ENCODE measurements at regions not wholly inside any gene's neighbourhood (a gene's known extent, or its start where the extent isn't known, plus 50 kb on each side); places are given as distances from the start of the nearest gene placed in this dataset.
A peak's percentile ranks its signal among the peaks of the same experiment; 100 is the strongest.

DNA sequence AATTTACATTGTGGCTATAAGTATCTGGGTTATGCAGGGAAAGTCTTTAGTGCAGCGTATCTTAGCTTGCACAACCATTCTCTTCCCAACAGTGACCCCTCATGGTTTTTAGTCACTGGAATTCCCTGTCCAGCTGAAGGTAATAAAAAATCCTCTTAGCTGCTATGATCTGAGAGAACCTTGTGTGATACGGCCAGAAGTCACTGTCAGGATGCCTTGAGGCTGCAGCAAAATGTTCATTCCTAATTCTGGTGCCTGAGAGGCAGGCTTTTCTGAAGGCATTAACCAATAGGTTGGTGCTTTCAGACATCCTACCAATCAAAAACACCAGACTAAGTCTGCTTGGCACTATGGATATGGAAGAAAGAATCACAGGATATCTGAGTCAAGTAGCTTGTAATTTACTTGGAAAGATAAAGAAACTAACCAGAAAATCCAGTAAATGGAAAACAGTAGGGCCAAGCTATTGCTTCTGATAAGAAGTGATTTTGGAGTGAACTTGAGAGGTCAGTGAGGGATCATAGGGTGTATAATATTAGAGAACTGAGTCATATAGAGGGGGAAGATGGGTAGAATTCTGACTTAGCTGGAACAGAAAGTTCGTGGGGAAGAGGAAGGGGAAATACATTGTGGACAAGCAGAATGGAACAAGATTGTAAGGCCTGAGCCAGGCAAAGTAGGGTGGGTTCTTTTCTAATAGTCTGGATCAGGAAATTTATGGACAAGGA, 89.0 kb upstream of the SLC14A2 start:
- Histone ChIP-seq H3K4me3 (ENCODE audit: control insufficient read depth in 2 of 3, extremely low read depth in 1 of 3, insufficient read depth in 2 of 3, low read depth in 1 of 3, low read length in 3 of 3) (no peak overlapping the region), H3K27me3 (ENCODE audit: control insufficient read depth, extremely low read depth, insufficient read depth, low read length) (no peaks in the 10 kb centered on the region), H3K9me3 (ENCODE audit: control insufficient read depth, low read depth, low read length) (no peaks in the 10 kb centered on the region), H3K36me3 (ENCODE audit: control insufficient read depth in 2 of 2, extremely low read depth in 1 of 2, insufficient read depth in 2 of 2, low read length in 2 of 2) (no peaks in the 10 kb centered on the region), H2AFZ (ENCODE audit: control insufficient read depth, low read length) (no peak overlapping the region), H3K79me2 (ENCODE audit: control insufficient read depth, insufficient read depth, low read length) (no peaks in the 10 kb centered on the region), H3K4me1 (ENCODE audit: control insufficient read depth, extremely low read depth, insufficient read depth, low read length) (peaks cover 5% of the 10 kb centered on the region), H4K20me1 (ENCODE audit: control insufficient read depth, extremely low read depth, insufficient read depth, low read length) (no peaks in the 10 kb centered on the region), H3K9me1 (ENCODE audit: control insufficient read depth, extremely low read depth, insufficient read depth, low read length) (no peaks in the 10 kb centered on the region), H3K27ac (ENCODE audit: control insufficient read depth, insufficient read depth, low read length) (no peak overlapping the region), H3K9ac (ENCODE audit: control insufficient read depth, extremely low read depth, insufficient read depth, low read length) (no peak overlapping the region), H3K4me2 (ENCODE audit: control insufficient read depth, extremely low read depth, insufficient read depth, low read depth, low read length) (no peak overlapping the region)
- dilution Hi-C loops (cut with MboI; ENCODE audit: extremely low pct_ligation_motif_present, low sequenced_read_pairs) = no loop called here
- DNase-seq (ENCODE audit: low read depth, low spot score) = no peak
- TF ChIP-seq EZH2 (IDR thresholded peaks at IDR 0.05; ENCODE audit: low read length) = no peak
- TF ChIP-seq, protein P1, sequence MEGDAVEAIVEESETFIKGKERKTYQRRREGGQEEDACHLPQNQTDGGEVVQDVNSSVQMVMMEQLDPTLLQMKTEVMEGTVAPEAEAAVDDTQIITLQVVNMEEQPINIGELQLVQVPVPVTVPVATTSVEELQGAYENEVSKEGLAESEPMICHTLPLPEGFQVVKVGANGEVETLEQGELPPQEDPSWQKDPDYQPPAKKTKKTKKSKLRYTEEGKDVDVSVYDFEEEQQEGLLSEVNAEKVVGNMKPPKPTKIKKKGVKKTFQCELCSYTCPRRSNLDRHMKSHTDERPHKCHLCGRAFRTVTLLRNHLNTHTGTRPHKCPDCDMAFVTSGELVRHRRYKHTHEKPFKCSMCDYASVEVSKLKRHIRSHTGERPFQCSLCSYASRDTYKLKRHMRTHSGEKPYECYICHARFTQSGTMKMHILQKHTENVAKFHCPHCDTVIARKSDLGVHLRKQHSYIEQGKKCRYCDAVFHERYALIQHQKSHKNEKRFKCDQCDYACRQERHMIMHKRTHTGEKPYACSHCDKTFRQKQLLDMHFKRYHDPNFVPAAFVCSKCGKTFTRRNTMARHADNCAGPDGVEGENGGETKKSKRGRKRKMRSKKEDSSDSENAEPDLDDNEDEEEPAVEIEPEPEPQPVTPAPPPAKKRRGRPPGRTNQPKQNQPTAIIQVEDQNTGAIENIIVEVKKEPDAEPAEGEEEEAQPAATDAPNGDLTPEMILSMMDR (optimal IDR thresholded peaks at IDR 0.05 in 1 of 3, IDR thresholded peaks at IDR 0.05 in 1 of 3, conservative IDR thresholded peaks at IDR 0.05 in 1 of 3; ENCODE audit: extremely low read depth in 1 of 3, insufficient read depth in 2 of 3, low read length in 3 of 3) = peak in 1 of 3 experiments; percentile 16
- peak; percentile 72 for FAIRE-seq

- H3K27me3 ChIP-seq (ENCODE audit: control insufficient read depth, extremely low read depth, insufficient read depth, low read length) = no peaks in the 10 kb centered on the region
- no peak for DNase-seq (ENCODE audit: low read depth, low spot score)
- H3K36me3 ChIP-seq (ENCODE audit: control insufficient read depth in 2 of 2, extremely low read depth in 1 of 2, insufficient read depth in 2 of 2, low read length in 2 of 2) = no peaks in the 10 kb centered on the region
- no peak overlapping the region for H3K27ac ChIP-seq (ENCODE audit: control insufficient read depth, insufficient read depth, low read length)
- no peaks in the 10 kb centered on the region for H3K79me2 ChIP-seq (ENCODE audit: control insufficient read depth, insufficient read depth, low read length)
- H3K4me3 ChIP-seq (ENCODE audit: control insufficient read depth in 2 of 3, extremely low read depth in 1 of 3, insufficient read depth in 2 of 3, low read depth in 1 of 3, low read length in 3 of 3) = no peak overlapping the region
- no peaks in the 10 kb centered on the region for H3K4me1 ChIP-seq (ENCODE audit: control insufficient read depth, extremely low read depth, insufficient read depth, low read length)
- H4K20me1 ChIP-seq (ENCODE audit: control insufficient read depth, extremely low read depth, insufficient read depth, low read length) = no peaks in the 10 kb centered on the region
- TF ChIP-seq, protein P1 (optimal IDR thresholded peaks at IDR 0.05 in 1 of 3, IDR thresholded peaks at IDR 0.05 in 1 of 3, conservative IDR thresholded peaks at IDR 0.05 in 1 of 3; ENCODE audit: extremely low read depth in 1 of 3, insufficient read depth in 2 of 3, low read length in 3 of 3) = no peak
- no peak for TF ChIP-seq EZH2 (IDR thresholded peaks at IDR 0.05; ENCODE audit: low read length)
- no peaks in the 10 kb centered on the region for H3K9me1 ChIP-seq (ENCODE audit: control insufficient read depth, extremely low read depth, insufficient read depth, low read length)
- H2AFZ ChIP-seq (ENCODE audit: control insufficient read depth, low read length) = no peak overlapping the region
- FAIRE-seq = no peak
- dilution Hi-C loops (cut with MboI; ENCODE audit: extremely low pct_ligation_motif_present, low sequenced_read_pairs) = no loop called here
- H3K9me3 ChIP-seq (ENCODE audit: control insufficient read depth, low read depth, low read length) = no peaks in the 10 kb centered on the region
- no peak overlapping the region for H3K4me2 ChIP-seq (ENCODE audit: control insufficient read depth, extremely low read depth, insufficient read depth, low read depth, low read length)
- H3K9ac ChIP-seq (ENCODE audit: control insufficient read depth, extremely low read depth, insufficient read depth, low read length) = no peak overlapping the region
These were observed 87.4 kb upstream of the SLC14A2 start for GRCh38 chr18:45527891-45528290.
